K562 (cell line): ENCODE measurements at regions not wholly inside any gene's neighbourhood (a gene's known extent, or its start where the extent isn't known, plus 50 kb on each side); places are given as distances from the start of the nearest gene placed in this dataset.

Source experiments
- ATAC-seq: fragments of 200-7000 bp; cut with Tn5 transposase; 3 replicates; pipeline ENCODE4 v1.9.1; 2020; ENCODE audit warnings: moderate library complexity
- BruUV-seq: library from RNA; stranded (reverse); fragments of 400-500 nt; replicated peaks from 2 replicates; lab custom pipeline; 2021; lab: Mats Ljungman, UMichigan
- CTCF ChIA-PET: fragments of 300-600 bp; formaldehyde crosslinking; extraction: SDS; loops from one replicate; lab custom pipeline; 2021; ENCODE audit warnings: low intra/inter-chr PET ratio; lab: Yijun Ruan, JAX
- POLR2A ChIA-PET: fragments of 300-600, 350-650 bp; sonication (Branson Sonifier 250); formaldehyde crosslinking; extraction: SDS; loops from one replicate; lab custom pipeline; 2021; ENCODE audit warnings: antibody characterized with exemption, inconsistent platforms; lab: Yijun Ruan, JAX
- DNase-seq, 4 experiments: peaks; one replicate each; pipeline versions ENCODE4 v3.0.0 to v3.0.0-alpha.2; 2011 to 2018; ENCODE audit warnings: low spot score in 3 of 4, mixed read lengths in 3 of 4; ENCODE audit errors: extremely low read depth in 1 of 4
- FAIRE-seq: peaks from 2 replicates; lab custom pipeline; 2011; peaks lifted over from hg19 to GRCh38; lab: Jason Lieb, UNC
- H2AFZ ChIP-seq: 2 replicates; pipeline ENCODE4 v1.6.0; 2011; ENCODE audit warnings: low read depth, low read length, control low read depth, inconsistent platforms
- H3K27ac ChIP-seq: fragments of 200-600 bp; 3 replicates; pipeline ENCODE4 v1.8.0; 2011; ENCODE audit warnings: low read depth, mild to moderate bottlenecking, control low read depth, inconsistent platforms, low read length, moderate library complexity, mixed read lengths; ENCODE audit errors: extremely low read depth
- H3K27me3 ChIP-seq, 2 experiments: fragments of 300-600 bp in 1 of 2; 2 replicates in 1 of 2; 3 replicates in 1 of 2; pipeline versions ENCODE4 v1.6.0 to v1.8.0; 2011; ENCODE audit warnings: inconsistent platforms in 2 of 2, low read length in 2 of 2, mild to moderate bottlenecking in 1 of 2, mixed read lengths in 1 of 2, moderate library complexity in 1 of 2; ENCODE audit not compliant: control insufficient read depth in 2 of 2, insufficient read depth in 2 of 2
- H3K36me3 ChIP-seq: fragments of 300-600 bp; 3 replicates; pipeline ENCODE4 v1.8.0; 2011; ENCODE audit warnings: mild to moderate bottlenecking, low read length, inconsistent platforms; ENCODE audit not compliant: control insufficient read depth, insufficient read depth
- H3K4me1 ChIP-seq, 2 experiments: fragments of 200-600 bp in 1 of 2; replicated peaks in 1 of 2; 2 replicates in 1 of 2; 3 replicates in 1 of 2; pipeline versions ENCODE4 v1.5.1 to v1.8.0; 2011; ENCODE audit warnings: inconsistent platforms in 2 of 2, low read length in 2 of 2, mild to moderate bottlenecking in 1 of 2, mixed read lengths in 1 of 2, moderate library complexity in 1 of 2; ENCODE audit not compliant: control insufficient read depth in 2 of 2, insufficient read depth in 2 of 2
- H3K4me2 ChIP-seq: 2 replicates; pipeline ENCODE4 v1.6.1; 2011; ENCODE audit warnings: low read length, control low read depth, inconsistent platforms, mixed read lengths; ENCODE audit not compliant: insufficient read depth
- H3K4me3 ChIP-seq: fragments of 200-600 bp; sonication (generic), shearing (Covaris generic); 2 replicates; pipeline ENCODE4 v1.5.1; 2016; ENCODE audit warnings: control low read depth, inconsistent platforms
- H3K79me2 ChIP-seq: fragments of 200-600 bp; 3 replicates; pipeline ENCODE4 v1.8.0; 2011; ENCODE audit warnings: low read length, inconsistent platforms; ENCODE audit not compliant: control insufficient read depth, insufficient read depth
- H3K9ac ChIP-seq, 2 experiments: 2 replicates each; pipeline versions ENCODE4 v1.6.0 to v1.6.1; 2011; ENCODE audit warnings: low read depth in 2 of 2, low read length in 2 of 2, control low read depth in 1 of 2, inconsistent platforms in 1 of 2, mild to moderate bottlenecking in 1 of 2, mixed read lengths in 1 of 2; ENCODE audit not compliant: insufficient read depth in 1 of 2
- H3K9me1 ChIP-seq: one replicate; pipeline ENCODE4 v1.6.0; 2011; ENCODE audit warnings: inconsistent platforms, mild to moderate bottlenecking, low read length, moderate library complexity; ENCODE audit not compliant: control insufficient read depth, insufficient read depth
- H3K9me3 ChIP-seq: replicated peaks from 2 replicates; pipeline ENCODE4 v1.5.1; 2011; ENCODE audit warnings: low read depth, low read length, inconsistent platforms; ENCODE audit not compliant: control insufficient read depth, insufficient read depth
- H4K20me1 ChIP-seq: replicated peaks from 2 replicates; pipeline ENCODE4 v1.6.1; 2011; ENCODE audit warnings: low read length, inconsistent platforms, mixed read lengths; ENCODE audit not compliant: control insufficient read depth, insufficient read depth
- ETV6 ChIP-seq, 3 experiments: fragments of 150-350 bp in 1 of 3; sonication (generic) in 1 of 3; formaldehyde crosslinking in 1 of 3; IDR thresholded peaks; 2 replicates each; pipeline versions ENCODE4 v1.6.1 to v1.8.0; 2014 to 2022; ENCODE audit warnings: borderline replicate concordance in 2 of 3, low read depth in 2 of 3, antibody characterized with exemption in 1 of 3, low read length in 1 of 3, mild to moderate bottlenecking in 1 of 3, missing genetic modification reagents in 1 of 3
- LARP7 ChIP-seq: fragments of 450-650 bp; IDR thresholded peaks from 2 replicates; pipeline ENCODE4 v1.6.1; 2016
- NCOA1 ChIP-seq: fragments of 450-650 bp; IDR thresholded peaks from 2 replicates; pipeline ENCODE4 v1.6.1; 2016; ENCODE audit warnings: low read depth
- RUNX1 ChIP-seq: sonication (generic); IDR thresholded peaks from 2 replicates; pipeline ENCODE4 v1.6.1; 2016; ENCODE audit warnings: antibody characterized with exemption, low read depth
- SIN3A ChIP-seq, 2 experiments: fragments of 150-350 bp in 1 of 2; IDR thresholded peaks; 2 replicates each; pipeline ENCODE4 v1.6.1; 2011 to 2016; ENCODE audit warnings: borderline replicate concordance in 2 of 2, low read depth in 2 of 2, low read length in 2 of 2, mild to moderate bottlenecking in 2 of 2, moderate library complexity in 2 of 2; ENCODE audit not compliant: control insufficient read depth in 1 of 2
- SMAD1 ChIP-seq: fragments of 150-350 bp; IDR thresholded peaks from 2 replicates; pipeline ENCODE4 v1.6.1; 2014; ENCODE audit warnings: low read length, low read depth; ENCODE audit not compliant: partially characterized antibody
- SREBF2 ChIP-seq: sonication (generic); formaldehyde crosslinking; IDR thresholded peaks from 2 replicates; pipeline ENCODE4 v1.4.0; 2020; ENCODE audit warnings: mild to moderate bottlenecking, missing genetic modification reagents
- ZNF134 ChIP-seq: fragments of 250-450 bp; sonication (Bioruptor Pico); conservative IDR thresholded peaks from 2 replicates; pipeline ENCODE4 v1.4.0; 2020
- ZNF165 ChIP-seq: fragments of 250-450 bp; sonication (Bioruptor Pico); IDR thresholded peaks from 2 replicates; pipeline ENCODE4 v1.4.0; 2020; ENCODE audit warnings: borderline replicate concordance
- ZNF717 ChIP-seq: fragments of 250-450 bp; sonication (Bioruptor Pico); IDR thresholded peaks from 2 replicates; pipeline ENCODE4 v1.5.0; 2021
- WGBS: fragments of 100-300 bp; shearing (Covaris generic); methylation state at CpG from one replicate; pipeline ENCODE4 v1.1.6; 2016; ENCODE audit warnings: low coverage, mixed read lengths; ENCODE audit not compliant: insufficient coverage; ENCODE audit errors: missing lambda C conversion rate; 5-methylcytosine and 5-hydroxymethylcytosine counted together
- in situ Hi-C: fragments of 300-500 bp; cut with MboI; formaldehyde crosslinking; loops from 4 replicates; pipeline ENCODE4 v1.15.0; 2018; ENCODE audit warnings: inconsistent platforms, mixed read lengths
- intact Hi-C: fragments of 100-400 bp; cut with micrococcal nuclease; formaldehyde crosslinking; loops from 2 replicates; pipeline ENCODE4 v1.14.2; 2022
- TF ChIP-seq, protein P1 (sequence below): fragments of 250-450 bp; sonication (Bioruptor Pico); IDR thresholded peaks from 2 replicates; pipeline ENCODE4 v1.4.0; 2020; ENCODE audit warnings: mild to moderate bottlenecking, moderate library complexity
- TF ChIP-seq, protein P2 (sequence below): IDR thresholded peaks from 3 replicates; pipeline ENCODE4 v1.6.1; 2011; ENCODE audit warnings: borderline replicate concordance, mild to moderate bottlenecking; ENCODE audit not compliant: insufficient read length, insufficient read depth

DNA sequence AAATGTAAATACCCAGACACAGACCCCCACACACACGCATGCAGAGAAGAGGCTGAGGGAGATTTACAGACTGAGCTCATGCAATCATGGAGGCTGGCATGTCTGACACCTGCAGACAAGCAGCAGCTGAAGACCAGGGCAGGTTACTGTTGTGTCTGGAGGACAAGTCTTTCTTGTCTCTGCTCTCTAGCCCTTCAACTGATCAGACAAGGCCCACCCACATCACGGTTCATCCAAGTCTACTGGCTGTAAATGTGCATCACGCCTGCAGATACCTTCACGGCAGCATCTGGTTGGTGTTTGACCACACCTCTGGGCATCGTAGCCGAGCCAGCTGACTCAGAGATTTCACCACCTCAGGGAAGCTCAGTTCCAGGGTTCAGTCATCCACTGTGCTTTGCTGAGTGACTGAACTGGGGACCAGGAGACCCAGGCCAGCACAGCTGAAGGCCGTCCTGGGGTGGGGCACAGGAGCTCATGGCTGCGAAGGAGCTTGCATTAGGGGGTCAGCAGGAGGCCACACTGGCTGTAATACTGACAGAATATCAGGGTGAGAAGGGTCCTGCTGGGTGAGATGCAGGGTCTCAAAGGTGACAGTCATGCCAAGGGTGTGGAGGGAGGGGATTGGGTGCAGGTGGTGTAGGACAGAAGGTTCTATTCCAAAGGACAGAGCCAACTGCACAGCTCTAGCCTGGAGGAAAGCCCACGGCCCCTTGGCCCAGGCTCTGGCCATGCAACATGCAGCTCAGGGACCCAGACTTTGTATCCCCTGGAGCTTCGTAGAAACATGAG lies 304.9 kb downstream of the BRD1 start:
- no peak overlapping the region for H3K9ac ChIP-seq
- 98% methylated on average over 7 of the region's 10 CpGs for WGBS
- peaks cover 13% of the 10 kb centered on the region for H3K79me2 ChIP-seq
- peaks cover 15% of the 10 kb centered on the region for H4K20me1 ChIP-seq
- peaks cover 20% of the 10 kb centered on the region for H3K36me3 ChIP-seq
- peaks cover 0 to 3% of the 10 kb centered on the region in 2 experiments; a peak in 3 of 5 replicates for H3K4me1 ChIP-seq
- H3K27ac ChIP-seq, result no peak overlapping the region
- DNase-seq (no peak), FAIRE-seq (no peak), ATAC-seq (no peak)
- intact Hi-C loops, result no loop called here
- no peak overlapping the region for H3K4me2 ChIP-seq
- ChIA-PET POLR2A (interaction anchor here (0.5 to 0.6 kb wide), 2 partner anchors 29 to 93 kb away, joined by 3 read pairs; no protein-coding TSS in a partner anchor), CTCF (no interaction called here)
- no peaks in the 10 kb centered on the region for H3K27me3 ChIP-seq
- BruUV-seq, result no TSS peak
- H3K9me1 ChIP-seq, result no peaks in the 10 kb centered on the region
- H3K4me3 ChIP-seq, result no peak overlapping the region
- in situ Hi-C loops, result no loop called here
- no peaks in the 10 kb centered on the region; the same call in 1 of the 2 replicates for H3K9me3 ChIP-seq
- H2AFZ ChIP-seq, result no peak overlapping the region
- TF ChIP-seq ZNF134 (peak; percentile 95), ETV6 (IDR thresholded peaks at IDR 0.05; ENCODE audit: borderline replicate concordance in 1 of 2, low read depth in 2 of 2, low read length in 1 of 2) (no peak), ETV6 (CRISPR knock-in tag; IDR thresholded peaks at IDR 0.05; ENCODE audit: borderline replicate concordance) (no peak)

DNA sequence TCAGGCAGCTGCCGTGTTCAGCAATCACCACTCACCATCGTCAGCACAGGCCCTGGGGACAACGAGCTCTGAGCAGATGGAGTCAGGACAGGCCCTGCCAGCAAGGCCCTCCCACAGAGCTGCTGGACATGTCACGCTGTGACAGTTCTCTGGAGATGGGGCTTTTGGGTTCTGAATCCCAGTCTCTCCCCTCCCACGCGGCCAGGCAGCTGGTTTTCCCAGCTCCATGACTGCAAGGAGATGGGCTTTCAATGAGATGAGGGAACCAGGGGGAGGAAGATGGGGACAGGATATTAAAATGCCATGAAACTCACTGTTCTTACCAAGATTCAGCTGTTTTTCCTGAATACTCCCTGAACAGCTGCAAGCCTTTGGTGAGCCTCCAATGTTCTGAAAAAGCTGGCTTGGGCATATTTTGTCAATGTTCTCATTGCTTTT lies 305.9 kb downstream of the BRD1 start:
- peaks cover 0 to 3% of the 10 kb centered on the region in 2 experiments; a peak in 3 of 5 replicates for H3K4me1 ChIP-seq
- H3K4me2 ChIP-seq, result no peak overlapping the region
- no TSS peak for BruUV-seq
- H3K79me2 ChIP-seq, result peaks cover 10% of the 10 kb centered on the region; the same call in 2 of the 3 replicates
- H3K9me1 ChIP-seq, result no peaks in the 10 kb centered on the region
- no peaks in the 10 kb centered on the region for H3K27me3 ChIP-seq
- no peaks in the 10 kb centered on the region; the same call in 1 of the 2 replicates for H3K9me3 ChIP-seq
- 90% methylated on average over 6 of the region's 6 CpGs for WGBS
- no peak for ATAC-seq
- DNase-seq, result no peak
- no peak overlapping the region for H3K9ac ChIP-seq
- peaks cover 5% of the 10 kb centered on the region for H4K20me1 ChIP-seq
- H2AFZ ChIP-seq, result no peak overlapping the region
- CTCF ChIA-PET, result no interaction called here
- peaks cover 14% of the 10 kb centered on the region for H3K36me3 ChIP-seq
- no peak for FAIRE-seq
- POLR2A ChIA-PET, result interaction anchor here (1.0 kb wide), 1 partner anchor 9 kb away, joined by 3 read pairs; no protein-coding TSS in a partner anchor
- H3K27ac ChIP-seq, result no peak overlapping the region
- in situ Hi-C loops (no loop called here), intact Hi-C loops (no loop called here)
- no peak overlapping the region for H3K4me3 ChIP-seq
- TF ChIP-seq, protein P1, sequence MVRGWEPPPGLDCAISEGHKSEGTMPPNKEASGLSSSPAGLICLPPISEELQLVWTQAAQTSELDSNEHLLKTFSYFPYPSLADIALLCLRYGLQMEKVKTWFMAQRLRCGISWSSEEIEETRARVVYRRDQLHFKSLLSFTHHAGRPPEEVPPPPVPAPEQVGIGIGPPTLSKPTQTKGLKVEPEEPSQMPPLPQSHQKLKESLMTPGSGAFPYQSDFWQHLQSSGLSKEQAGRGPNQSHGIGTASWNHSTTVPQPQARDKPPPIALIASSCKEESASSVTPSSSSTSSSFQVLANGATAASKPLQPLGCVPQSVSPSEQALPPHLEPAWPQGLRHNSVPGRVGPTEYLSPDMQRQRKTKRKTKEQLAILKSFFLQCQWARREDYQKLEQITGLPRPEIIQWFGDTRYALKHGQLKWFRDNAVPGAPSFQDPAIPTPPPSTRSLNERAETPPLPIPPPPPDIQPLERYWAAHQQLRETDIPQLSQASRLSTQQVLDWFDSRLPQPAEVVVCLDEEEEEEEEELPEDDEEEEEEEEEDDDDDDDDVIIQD, result no peak
- TF ChIP-seq NCOA1 (no peak), SIN3A (IDR thresholded peaks at IDR 0.05; ENCODE audit: borderline replicate concordance in 2 of 2, control insufficient read depth in 1 of 2, low read depth in 2 of 2, low read length in 2 of 2) (no peak), LARP7 (no peak), ZNF165 (CRISPR knock-in tag) (no peak), SREBF2 (CRISPR knock-in tag) (no peak), RUNX1 (no peak), ZNF717 (CRISPR knock-in tag) (no peak), SMAD1 (no peak)
- TF ChIP-seq, protein P2, sequence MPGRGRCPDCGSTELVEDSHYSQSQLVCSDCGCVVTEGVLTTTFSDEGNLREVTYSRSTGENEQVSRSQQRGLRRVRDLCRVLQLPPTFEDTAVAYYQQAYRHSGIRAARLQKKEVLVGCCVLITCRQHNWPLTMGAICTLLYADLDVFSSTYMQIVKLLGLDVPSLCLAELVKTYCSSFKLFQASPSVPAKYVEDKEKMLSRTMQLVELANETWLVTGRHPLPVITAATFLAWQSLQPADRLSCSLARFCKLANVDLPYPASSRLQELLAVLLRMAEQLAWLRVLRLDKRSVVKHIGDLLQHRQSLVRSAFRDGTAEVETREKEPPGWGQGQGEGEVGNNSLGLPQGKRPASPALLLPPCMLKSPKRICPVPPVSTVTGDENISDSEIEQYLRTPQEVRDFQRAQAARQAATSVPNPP, result no peak
